ENCODE measurements at regions not wholly inside any gene's neighbourhood (a gene's known extent, or its start where the extent isn't known, plus 50 kb on each side); places are given as distances from the start of the nearest gene placed in this dataset.

- no peak for TF ChIP-seq POLR2AphosphoS5 (IDR thresholded peaks at IDR 0.05)
- WGBS: 88% methylated on average over 7 of the region's 7 CpGs
- no peaks in the 10 kb centered on the region for H3K4me1 ChIP-seq (replicated peaks)
These were observed 206.3 kb upstream of the GDNF start for GRCh38 chr5:38046103-38046502.

GRCh38 chr5:38045446-38045845, 205.6 kb upstream of the GDNF start:
- Histone ChIP-seq H3K27me3 (replicated peaks; ENCODE audit: insufficient read depth) (no peaks in the 10 kb centered on the region), H3K4me3 (no peak overlapping the region), H3K27ac (no peak overlapping the region), H3K4me1 (replicated peaks) (no peaks in the 10 kb centered on the region), H3K36me3 (no peaks in the 10 kb centered on the region), H3K9me3 (no peaks in the 10 kb centered on the region)
- intact Hi-C loops (cut with DNase I): no loop called here
- DNase-seq (ENCODE audit: low spot score): no peak
- WGBS: 89% methylated on average over 1 of the region's 1 CpG
- TF ChIP-seq POLR2AphosphoS5 (IDR thresholded peaks at IDR 0.05) (no peak), POLR2A (IDR thresholded peaks at IDR 0.05) (no peak)
- TF ChIP-seq, protein P1, sequence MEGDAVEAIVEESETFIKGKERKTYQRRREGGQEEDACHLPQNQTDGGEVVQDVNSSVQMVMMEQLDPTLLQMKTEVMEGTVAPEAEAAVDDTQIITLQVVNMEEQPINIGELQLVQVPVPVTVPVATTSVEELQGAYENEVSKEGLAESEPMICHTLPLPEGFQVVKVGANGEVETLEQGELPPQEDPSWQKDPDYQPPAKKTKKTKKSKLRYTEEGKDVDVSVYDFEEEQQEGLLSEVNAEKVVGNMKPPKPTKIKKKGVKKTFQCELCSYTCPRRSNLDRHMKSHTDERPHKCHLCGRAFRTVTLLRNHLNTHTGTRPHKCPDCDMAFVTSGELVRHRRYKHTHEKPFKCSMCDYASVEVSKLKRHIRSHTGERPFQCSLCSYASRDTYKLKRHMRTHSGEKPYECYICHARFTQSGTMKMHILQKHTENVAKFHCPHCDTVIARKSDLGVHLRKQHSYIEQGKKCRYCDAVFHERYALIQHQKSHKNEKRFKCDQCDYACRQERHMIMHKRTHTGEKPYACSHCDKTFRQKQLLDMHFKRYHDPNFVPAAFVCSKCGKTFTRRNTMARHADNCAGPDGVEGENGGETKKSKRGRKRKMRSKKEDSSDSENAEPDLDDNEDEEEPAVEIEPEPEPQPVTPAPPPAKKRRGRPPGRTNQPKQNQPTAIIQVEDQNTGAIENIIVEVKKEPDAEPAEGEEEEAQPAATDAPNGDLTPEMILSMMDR (IDR thresholded peaks at IDR 0.05): no peak

More at GRCh38 chr5:38046103-38046502, 206.3 kb upstream of the GDNF start:
- Histone ChIP-seq H3K9me3 (no peaks in the 10 kb centered on the region), H3K36me3 (no peaks in the 10 kb centered on the region), H3K27me3 (replicated peaks; ENCODE audit: insufficient read depth) (no peaks in the 10 kb centered on the region), H3K4me3 (no peak overlapping the region), H3K27ac (no peak overlapping the region)
- no peak for DNase-seq (ENCODE audit: low spot score)
- intact Hi-C loops (cut with DNase I): no loop called here

GRCh38 chr5:38039826-38040225, 200.0 kb upstream of the GDNF start:
- Histone ChIP-seq H3K4me1 (replicated peaks) (no peaks in the 10 kb centered on the region), H3K4me3 (no peak overlapping the region), H3K27me3 (replicated peaks; ENCODE audit: insufficient read depth) (no peaks in the 10 kb centered on the region), H3K36me3 (no peaks in the 10 kb centered on the region), H3K27ac (no peak overlapping the region), H3K9me3 (no peaks in the 10 kb centered on the region)
- TF ChIP-seq POLR2AphosphoS5 (IDR thresholded peaks at IDR 0.05) (no peak), POLR2A (IDR thresholded peaks at IDR 0.05) (no peak)
- TF ChIP-seq, protein P1 (IDR thresholded peaks at IDR 0.05): no peak
- no peak for DNase-seq (ENCODE audit: low spot score)
- WGBS: 51% methylated on average over 3 of the region's 3 CpGs
- intact Hi-C loops (cut with DNase I): no loop called here

DNA sequence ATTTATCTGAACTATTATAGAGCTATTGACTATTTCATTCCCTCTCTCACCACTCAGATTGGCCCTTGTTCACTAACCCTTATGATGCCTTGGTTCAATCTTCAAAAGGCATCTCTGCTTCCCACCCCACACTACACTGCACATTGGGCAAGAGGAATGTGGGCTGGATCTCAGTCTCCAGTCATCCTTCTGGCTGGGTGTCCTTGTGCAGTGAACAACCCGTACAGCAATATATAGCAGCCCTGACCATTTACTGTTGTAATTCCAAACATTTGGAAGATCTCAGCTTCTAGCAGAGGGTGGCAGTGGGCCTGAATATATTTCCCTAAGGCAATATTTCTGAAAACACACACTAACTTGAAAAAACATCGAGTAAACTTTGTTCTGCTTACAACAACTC, 199.2 kb upstream of the GDNF start:
- TF ChIP-seq, protein P1 (IDR thresholded peaks at IDR 0.05): no peak
- TF ChIP-seq POLR2AphosphoS5 (IDR thresholded peaks at IDR 0.05) (no peak), POLR2A (IDR thresholded peaks at IDR 0.05) (no peak)
- 78% methylated on average over 2 of the region's 2 CpGs for WGBS
- H3K27me3 ChIP-seq (replicated peaks; ENCODE audit: insufficient read depth): no peaks in the 10 kb centered on the region
- no peak overlapping the region for H3K27ac ChIP-seq
- intact Hi-C loops (cut with DNase I): no loop called here
- no peak overlapping the region for H3K4me3 ChIP-seq
- H3K4me1 ChIP-seq (replicated peaks): no peaks in the 10 kb centered on the region
- DNase-seq (ENCODE audit: low spot score): no peak
- no peaks in the 10 kb centered on the region for H3K9me3 ChIP-seq
- H3K36me3 ChIP-seq: no peaks in the 10 kb centered on the region

DNA sequence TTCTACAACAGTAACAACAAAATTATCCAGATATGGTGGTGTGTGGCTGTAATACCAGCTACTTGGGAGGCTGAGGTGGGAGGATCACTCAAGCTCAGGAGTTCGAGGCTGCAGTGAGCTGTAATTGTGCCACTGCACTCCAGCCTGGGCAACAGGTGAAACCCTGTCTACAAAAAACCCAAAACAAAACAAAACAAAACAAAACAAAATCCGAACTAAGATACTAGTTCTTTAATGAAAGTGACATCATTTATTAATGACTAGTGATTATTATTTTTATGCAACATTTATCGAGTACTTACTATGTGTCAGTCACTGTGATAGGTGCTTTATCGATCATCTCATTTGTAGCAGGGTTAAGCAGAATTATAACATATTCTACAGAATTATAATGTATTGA, 196.9 kb upstream of the GDNF start:
- H3K9me3 ChIP-seq: no peaks in the 10 kb centered on the region
- no peaks in the 10 kb centered on the region for H3K27me3 ChIP-seq (replicated peaks; ENCODE audit: insufficient read depth)
- DNase-seq (ENCODE audit: low spot score): no peak
- H3K4me3 ChIP-seq: no peak overlapping the region
- H3K27ac ChIP-seq: no peak overlapping the region
- TF ChIP-seq POLR2AphosphoS5 (IDR thresholded peaks at IDR 0.05) (no peak), POLR2A (IDR thresholded peaks at IDR 0.05) (no peak)
- TF ChIP-seq, protein P1 (IDR thresholded peaks at IDR 0.05): no peak
- WGBS: 92% methylated on average over 4 of the region's 4 CpGs
- H3K36me3 ChIP-seq: no peaks in the 10 kb centered on the region
- no peaks in the 10 kb centered on the region for H3K4me1 ChIP-seq (replicated peaks)
- intact Hi-C loops (cut with DNase I): no loop called here
